GM21367 (cell line): ENCODE measurements at regions not wholly inside any gene's neighbourhood (a gene's known extent, or its start where the extent isn't known, plus 50 kb on each side); places are given as distances from the start of the nearest gene placed in this dataset.

ENCODE experiments used
- ATAC-seq: cut with Tn5 transposase; IDR thresholded peaks from one replicate; pipeline ENCODE4 v1.9.1; 2021; ENCODE audit not compliant: unreplicated experiment

DNA sequence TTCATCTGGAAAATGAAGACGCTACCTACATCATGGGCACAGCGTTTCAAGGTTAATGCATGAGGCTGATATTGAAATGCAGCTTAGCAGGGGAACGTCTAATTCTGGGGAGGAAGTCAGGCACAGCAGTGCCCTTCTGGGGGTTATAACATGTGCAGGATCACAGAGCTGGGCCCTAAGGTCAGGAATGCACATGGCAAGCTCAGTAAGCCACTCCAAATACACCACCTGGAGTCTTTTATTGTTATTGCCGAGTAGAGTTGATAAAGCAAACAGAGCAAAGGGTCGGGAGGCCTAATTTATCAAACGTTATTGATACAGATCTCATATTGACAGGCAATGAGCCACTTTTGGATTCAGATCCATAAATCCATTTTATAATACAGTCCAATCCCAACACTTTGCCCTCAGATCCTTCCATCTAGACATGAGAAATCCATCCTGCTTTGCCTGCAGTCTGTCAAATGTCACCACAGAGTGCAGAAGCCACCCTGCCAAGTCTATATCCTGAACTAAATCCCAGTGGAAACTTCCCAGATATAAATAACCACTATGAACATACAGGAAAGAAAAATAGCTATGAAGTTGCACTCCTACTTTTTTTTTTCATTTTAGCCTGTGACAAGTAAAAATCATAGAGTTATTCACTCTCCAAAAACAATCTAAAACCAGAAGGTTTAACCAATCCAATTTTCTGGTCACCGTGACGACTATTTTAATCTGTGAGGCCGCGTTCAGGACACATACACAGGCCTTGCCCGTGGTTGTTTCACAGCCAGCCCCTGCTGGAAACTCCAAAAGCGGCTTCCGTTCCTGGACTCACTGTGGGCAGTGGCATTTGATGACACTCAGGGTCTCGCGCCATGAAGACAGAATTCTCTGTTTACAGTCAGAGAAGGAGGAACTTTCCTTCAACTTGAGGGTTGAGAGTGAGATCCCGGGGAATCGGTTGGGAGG lies 335.4 kb downstream of the DHX15 start:
- ATAC-seq: no peak

- ATAC-seq: no peak
Measured at GRCh38 chr4:24245491-24245820, 338.9 kb downstream of the DHX15 start.

- ATAC-seq: no peak
Measured at GRCh38 chr4:24244663-24245490, 339.5 kb downstream of the DHX15 start.

DNA sequence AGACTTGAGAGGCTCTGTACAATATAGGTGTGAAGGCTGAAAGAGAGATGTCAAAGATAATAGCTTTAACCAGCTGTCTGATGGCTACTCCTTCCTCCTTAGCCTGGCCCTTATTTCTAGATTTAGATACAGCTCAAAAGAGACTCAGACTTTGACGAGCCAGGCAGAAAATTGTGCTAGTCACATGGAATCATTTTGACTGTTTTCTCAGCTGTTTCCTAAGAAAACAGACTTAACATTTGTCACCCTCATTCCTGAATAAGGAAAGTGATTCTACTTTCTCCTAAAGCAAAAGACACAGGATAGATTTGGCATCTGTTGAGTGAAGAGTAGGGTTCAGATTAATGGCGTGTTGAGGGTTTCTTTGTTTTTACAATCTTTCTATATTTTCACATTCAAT lies 340.7 kb downstream of the DHX15 start:
- no peak for ATAC-seq

GRCh38 chr4:24241511-24241910 lies 342.8 kb downstream of the DHX15 start:
- ATAC-seq: no peak

DNA sequence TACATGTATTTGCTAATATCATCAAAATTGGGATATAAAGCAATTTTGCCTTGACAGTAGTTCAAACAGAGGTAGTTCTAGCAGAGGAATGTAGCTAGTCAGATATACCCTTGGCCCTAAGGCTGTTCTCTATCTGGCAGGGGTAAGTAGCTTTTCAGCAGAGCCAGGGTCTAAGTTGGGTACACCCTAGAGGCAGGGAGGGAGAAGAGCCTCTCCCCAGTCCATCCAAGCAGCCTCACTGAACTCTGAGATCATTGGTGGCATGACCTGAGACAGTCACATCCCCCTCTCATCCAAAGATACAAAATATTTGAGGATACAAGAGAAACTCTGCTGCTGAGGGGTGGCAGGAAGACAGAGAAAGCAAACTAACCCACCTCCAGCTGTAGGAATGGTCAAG lies 343.7 kb downstream of the DHX15 start:
- no peak for ATAC-seq

- no peak for ATAC-seq
Measured at GRCh38 chr4:24237709-24238108, 346.6 kb downstream of the DHX15 start.

GRCh38 chr4:24236532-24236931 lies 346.7 kb upstream of the PPARGC1A start:
- no peak for ATAC-seq

GRCh38 chr4:24236120-24236519 lies 346.3 kb upstream of the PPARGC1A start:
- ATAC-seq: no peak

- no peak for ATAC-seq
Measured at GRCh38 chr4:24235618-24236017, 345.8 kb upstream of the PPARGC1A start.

GRCh38 chr4:24234288-24234848 lies 344.5 kb upstream of the PPARGC1A start:
- ATAC-seq: no peak

DNA sequence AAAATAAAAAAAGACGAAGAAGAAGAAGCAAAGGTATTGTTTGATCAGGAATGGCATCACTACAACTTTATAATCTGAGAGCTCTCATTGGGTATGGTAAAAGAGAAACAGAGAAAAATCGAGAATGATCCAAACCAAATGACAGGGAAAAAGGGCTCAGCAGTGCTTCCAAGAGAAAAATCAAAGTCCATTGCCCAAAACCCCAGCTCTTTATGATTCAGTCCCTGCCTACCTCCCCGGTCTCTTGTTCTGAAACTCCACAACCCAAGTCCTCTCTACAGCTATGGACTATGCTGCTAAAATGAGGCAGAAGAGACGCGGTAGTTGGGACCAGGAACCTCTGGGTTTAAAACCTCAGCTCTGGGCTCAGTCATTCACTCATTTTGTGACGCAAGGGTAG lies 341.1 kb upstream of the PPARGC1A start:
- no peak for ATAC-seq

DNA sequence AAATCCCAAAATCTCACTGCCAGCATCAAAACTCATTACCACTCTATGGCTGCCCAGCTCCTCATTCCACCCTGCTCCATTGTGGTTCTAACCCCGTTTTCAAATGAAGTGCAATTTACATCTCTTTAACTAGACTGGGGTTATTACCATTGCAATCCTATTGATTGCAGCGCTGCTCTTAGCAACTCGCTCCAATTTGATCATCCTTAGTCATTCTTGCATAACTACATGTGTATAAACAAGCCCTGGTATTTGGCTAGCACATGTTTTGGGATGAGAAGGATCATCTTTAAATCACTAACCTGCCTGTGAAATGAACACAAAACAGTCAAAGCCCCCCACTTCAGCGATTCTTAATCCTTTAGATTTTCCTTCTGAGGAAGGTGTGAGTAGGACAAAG lies 340.1 kb upstream of the PPARGC1A start:
- ATAC-seq: no peak

DNA sequence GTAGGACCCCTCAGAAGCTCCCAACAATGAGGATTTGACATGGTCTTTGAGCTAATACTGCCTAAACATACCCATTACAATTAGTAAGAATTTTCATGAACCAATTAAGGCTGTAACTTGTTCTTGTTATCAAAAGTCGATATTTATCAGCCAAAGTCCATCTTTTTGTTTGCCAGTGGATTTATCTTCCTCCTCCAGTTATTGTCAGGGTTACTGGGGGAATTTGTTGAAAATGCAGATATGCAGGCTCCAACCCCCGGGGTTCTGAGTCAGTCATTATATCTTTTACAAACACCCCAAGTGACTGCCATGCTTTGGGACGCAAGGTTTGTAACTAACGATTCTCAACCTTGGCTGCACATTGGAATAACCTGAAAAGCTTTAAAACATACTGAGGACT lies 338.8 kb upstream of the PPARGC1A start:
- ATAC-seq: no peak

- no peak for ATAC-seq
Measured at GRCh38 chr4:24226667-24227066, 336.8 kb upstream of the PPARGC1A start.

- no peak for ATAC-seq
Measured at GRCh38 chr4:24226023-24226422, 336.2 kb upstream of the PPARGC1A start.

DNA sequence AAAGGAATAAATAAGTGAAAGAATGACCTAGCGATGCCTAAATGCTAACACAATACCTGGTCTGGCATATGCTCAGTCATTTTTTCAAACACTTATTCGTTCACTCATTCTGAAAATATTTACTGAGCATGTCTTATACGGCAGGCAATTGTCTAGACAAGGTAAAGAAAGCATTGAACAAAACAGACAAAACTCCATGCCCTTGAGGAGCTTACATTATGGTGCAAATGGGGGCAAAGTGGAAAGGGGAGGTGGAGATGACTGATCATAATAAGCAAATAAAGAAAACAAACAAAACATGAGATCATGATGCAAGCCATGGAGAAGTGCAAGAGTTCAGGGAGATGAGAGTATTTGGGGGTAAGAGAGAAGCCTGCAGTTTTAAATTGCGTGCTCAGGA lies 334.6 kb upstream of the PPARGC1A start:
- ATAC-seq: no peak

GRCh38 chr4:24219209-24219608 lies 329.4 kb upstream of the PPARGC1A start:
- ATAC-seq: no peak

DNA sequence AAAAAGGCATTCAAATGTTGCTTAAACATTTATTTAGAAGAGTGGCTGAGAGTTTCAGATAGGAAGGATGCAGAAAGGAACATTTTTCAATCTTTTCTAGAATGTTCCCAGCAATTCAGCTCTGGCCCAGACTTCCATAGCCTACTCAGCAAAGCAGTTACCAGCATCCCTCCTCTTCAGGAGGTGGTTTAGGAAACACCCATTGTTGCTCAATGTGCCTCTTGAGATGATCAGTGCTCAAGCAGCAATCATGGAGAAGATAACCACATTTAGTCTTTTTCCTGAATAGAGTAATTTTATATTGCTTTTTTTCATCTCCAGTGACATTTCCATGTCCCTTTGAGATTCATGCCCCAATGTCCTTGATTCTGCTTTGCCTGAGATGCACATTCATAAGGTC lies 328.7 kb upstream of the PPARGC1A start:
- ATAC-seq: no peak

GRCh38 chr4:24214796-24215195 lies 324.9 kb upstream of the PPARGC1A start:
- no peak for ATAC-seq

GRCh38 chr4:24213961-24214360 lies 324.1 kb upstream of the PPARGC1A start:
- no peak for ATAC-seq

DNA sequence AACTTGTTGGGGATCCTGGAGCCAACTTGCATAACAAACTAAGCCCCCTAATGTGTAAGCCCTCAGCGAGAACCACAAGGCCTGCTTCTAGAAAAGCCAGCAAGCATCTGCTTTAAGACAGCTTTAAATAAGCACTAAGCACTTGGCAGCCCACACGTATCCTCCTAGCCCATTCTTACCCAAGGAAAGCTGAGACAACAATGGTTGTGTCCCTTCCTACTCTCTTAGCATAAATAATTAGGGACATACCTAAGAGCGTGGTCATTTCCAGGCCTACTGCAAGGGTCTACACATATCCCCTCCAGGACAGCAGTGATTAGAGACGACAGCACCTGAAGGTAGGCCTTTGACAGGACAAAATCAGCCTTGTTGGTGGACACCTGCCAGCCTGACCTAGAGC lies 322.8 kb upstream of the PPARGC1A start:
- ATAC-seq: no peak
